ENCODE measurements at regions not wholly inside any gene's neighbourhood (a gene's known extent, or its start where the extent isn't known, plus 50 kb on each side); places are given as distances from the start of the nearest gene placed in this dataset.
A peak's percentile ranks its signal among the peaks of the same experiment; 100 is the strongest.
"Not testable (repeated sequence)": the region's sequence is repeated elsewhere in the genome, so short reads cannot be mapped to it uniquely, and the experiment has no call there.

DNA sequence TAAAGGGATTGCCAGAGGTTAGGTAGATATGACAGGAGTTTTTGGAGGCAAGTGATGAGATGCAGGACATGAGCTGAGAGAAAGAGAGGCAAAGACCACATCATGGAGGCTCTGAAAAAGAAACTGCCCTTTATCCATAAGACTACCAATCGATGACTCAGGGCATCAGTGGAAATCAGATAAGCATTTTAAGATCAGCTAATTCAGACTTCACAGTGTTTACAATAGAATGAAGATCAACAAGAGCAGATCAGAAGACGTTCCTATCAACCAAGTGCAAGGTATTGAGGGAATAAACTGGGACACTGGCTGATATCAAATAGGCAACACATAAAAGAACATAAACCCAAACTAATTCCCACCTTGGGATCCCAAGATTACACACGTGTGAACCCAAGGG lies 227.2 kb downstream of the SLCO4C1 start:
- H3K27me3 ChIP-seq (ENCODE audit: control insufficient read depth, insufficient read depth, low read length) = no peaks in the 10 kb centered on the region
- H3K4me3 ChIP-seq (ENCODE audit: low read length) = no peak overlapping the region
- no peak overlapping the region for H3K27ac ChIP-seq (ENCODE audit: low read length)
- no peaks in the 10 kb centered on the region for H3K9me3 ChIP-seq (ENCODE audit: control insufficient read depth, low read depth, low read length)
- H3K4me1 ChIP-seq (ENCODE audit: control insufficient read depth, insufficient read depth, low read length) = peaks cover 9% of the 10 kb centered on the region
- DNase-seq = no peak
- no peaks in the 10 kb centered on the region for H3K36me3 ChIP-seq (ENCODE audit: control insufficient read depth, insufficient read depth, low read length)
- 29% methylated on average over 1 of the region's 3 CpGs for WGBS (ENCODE audit: insufficient coverage, low lambda C conversion rate)

DNA sequence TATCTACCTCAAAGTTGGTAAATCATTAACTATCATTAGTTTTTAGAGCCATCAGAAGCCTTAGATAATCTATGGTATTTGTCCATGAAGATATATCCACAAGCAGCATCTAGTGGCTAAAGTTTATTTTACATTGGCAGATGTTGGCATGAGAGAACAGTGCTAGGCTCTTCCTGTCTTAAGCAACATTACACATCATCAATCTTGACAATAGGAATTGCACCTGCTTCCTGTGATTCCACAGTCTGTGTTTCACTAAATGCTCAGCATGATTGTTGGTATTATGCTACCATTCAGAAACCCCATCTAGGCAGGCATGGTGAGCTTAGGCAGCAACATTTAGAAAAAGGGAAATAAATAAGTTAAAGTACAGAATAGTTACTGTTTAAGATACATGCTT lies 246.6 kb downstream of the SLCO4C1 start:
- Histone ChIP-seq H3K4me1 (ENCODE audit: control insufficient read depth, insufficient read depth, low read length) (peaks cover 7% of the 10 kb centered on the region), H3K27ac (ENCODE audit: low read length) (no peak overlapping the region), H3K27me3 (ENCODE audit: control insufficient read depth, insufficient read depth, low read length) (no peaks in the 10 kb centered on the region), H3K36me3 (ENCODE audit: control insufficient read depth, insufficient read depth, low read length) (no peaks in the 10 kb centered on the region), H3K9me3 (ENCODE audit: control insufficient read depth, low read depth, low read length) (no peaks in the 10 kb centered on the region), H3K4me3 (ENCODE audit: low read length) (no peak overlapping the region)
- peak; percentile 14 to 62 for DNase-seq

DNA sequence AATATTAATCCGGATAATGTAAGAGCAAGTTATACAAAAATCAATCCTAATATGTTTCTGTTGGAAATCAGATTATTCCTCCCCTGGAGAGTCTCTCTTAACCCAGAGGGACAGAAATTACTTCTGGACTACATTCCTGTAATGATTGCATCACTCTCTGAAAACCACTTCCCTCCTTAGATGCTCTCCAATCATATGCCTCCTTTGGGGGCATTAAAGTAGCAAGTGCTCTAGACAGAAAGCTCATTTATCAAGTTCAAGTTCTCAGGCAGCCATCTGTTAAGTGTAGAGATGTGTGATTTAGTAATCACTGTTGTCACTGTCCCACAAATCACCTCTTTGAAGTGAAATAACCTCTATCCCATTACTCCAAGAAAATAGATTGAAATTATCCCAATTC lies 247.1 kb downstream of the SLCO4C1 start:
- Histone ChIP-seq H3K4me3 (ENCODE audit: low read length) (no peak overlapping the region), H3K9me3 (ENCODE audit: control insufficient read depth, low read depth, low read length) (no peaks in the 10 kb centered on the region), H3K4me1 (ENCODE audit: control insufficient read depth, insufficient read depth, low read length) (peaks cover 7% of the 10 kb centered on the region), H3K27ac (ENCODE audit: low read length) (no peak overlapping the region), H3K36me3 (ENCODE audit: control insufficient read depth, insufficient read depth, low read length) (no peaks in the 10 kb centered on the region), H3K27me3 (ENCODE audit: control insufficient read depth, insufficient read depth, low read length) (no peaks in the 10 kb centered on the region)
- peak in 1 of 2 donors; percentile 17 for DNase-seq
- WGBS (ENCODE audit: insufficient coverage, low lambda C conversion rate) = 100% methylated on average over 1 of the region's 1 CpG

DNA sequence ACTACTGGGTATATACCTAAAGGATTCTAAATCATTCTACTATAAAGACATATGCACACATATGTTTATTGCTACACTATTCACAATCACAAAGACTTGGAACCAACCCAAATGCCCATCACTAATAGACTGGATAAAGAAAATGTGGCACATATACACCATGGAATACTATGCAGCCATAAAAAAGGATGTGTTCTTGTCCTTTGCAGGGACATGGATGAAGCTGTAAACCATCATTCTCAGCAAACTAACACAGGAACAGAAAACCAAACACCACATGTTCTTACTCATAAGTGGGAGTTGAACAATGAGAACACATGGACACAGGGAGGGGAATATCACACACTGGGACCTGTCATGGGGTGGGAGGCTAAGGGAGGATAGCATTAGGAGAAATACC lies 249.0 kb downstream of the SLCO4C1 start:
- H3K36me3 ChIP-seq (ENCODE audit: control insufficient read depth, insufficient read depth, low read length); H3K4me1 ChIP-seq (ENCODE audit: control insufficient read depth, insufficient read depth, low read length); H3K4me3 ChIP-seq (ENCODE audit: low read length); H3K27ac ChIP-seq (ENCODE audit: low read length); DNase-seq; H3K9me3 ChIP-seq (ENCODE audit: control insufficient read depth, low read depth, low read length); H3K27me3 ChIP-seq (ENCODE audit: control insufficient read depth, insufficient read depth, low read length): not testable (repeated sequence)

DNA sequence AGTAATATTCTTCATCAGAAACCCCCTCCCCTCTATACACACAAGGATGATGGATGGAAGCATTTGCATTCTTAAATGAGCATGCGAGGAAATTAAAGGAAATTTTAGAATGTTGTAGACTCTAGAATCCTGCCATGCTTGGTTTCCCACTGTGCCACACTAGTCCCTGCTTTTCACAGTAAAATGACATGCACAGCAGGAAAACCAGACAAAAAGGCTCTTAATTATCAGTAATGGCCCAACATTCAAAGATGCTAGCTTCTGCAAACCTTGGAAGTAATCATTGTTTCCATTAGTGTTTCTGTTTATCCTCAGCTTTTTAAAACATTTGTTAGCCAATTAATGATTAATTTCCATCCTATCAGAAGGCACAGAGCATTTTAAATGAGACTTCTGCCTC lies 255.8 kb downstream of the SLCO4C1 start:
- H3K9me3 ChIP-seq (ENCODE audit: control insufficient read depth, low read depth, low read length) = no peaks in the 10 kb centered on the region
- no peaks in the 10 kb centered on the region for H3K36me3 ChIP-seq (ENCODE audit: control insufficient read depth, insufficient read depth, low read length)
- no peaks in the 10 kb centered on the region for H3K4me1 ChIP-seq (ENCODE audit: control insufficient read depth, insufficient read depth, low read length)
- no peak for DNase-seq
- no peak overlapping the region for H3K27ac ChIP-seq (ENCODE audit: low read length)
- WGBS (ENCODE audit: insufficient coverage, low lambda C conversion rate) = no CpG with 5 or more reads among the region's 1 CpG
- no peaks in the 10 kb centered on the region for H3K27me3 ChIP-seq (ENCODE audit: control insufficient read depth, insufficient read depth, low read length)
- H3K4me3 ChIP-seq (ENCODE audit: low read length) = no peak overlapping the region

DNA sequence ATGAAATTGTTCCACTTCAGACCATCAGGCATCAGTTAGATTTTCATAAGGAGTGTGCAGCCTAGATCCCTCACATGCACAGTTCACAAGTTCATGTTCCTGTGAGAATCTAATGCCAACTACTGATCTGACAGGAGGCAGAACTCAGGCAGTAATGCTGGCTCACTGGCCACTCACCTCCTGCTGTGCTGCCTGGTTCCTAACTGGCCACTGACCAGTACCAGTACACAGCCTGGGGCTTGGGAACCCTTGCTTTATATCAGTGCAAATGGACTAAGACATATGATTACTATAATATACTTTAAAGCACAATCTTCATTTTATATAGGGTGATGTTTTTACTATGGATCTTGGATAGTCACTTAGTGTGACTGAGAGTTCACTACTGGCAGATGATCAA lies 259.2 kb downstream of the SLCO4C1 start:
- Histone ChIP-seq H3K36me3 (ENCODE audit: control insufficient read depth, insufficient read depth, low read length) (no peaks in the 10 kb centered on the region), H3K4me1 (ENCODE audit: control insufficient read depth, insufficient read depth, low read length) (peaks cover 3% of the 10 kb centered on the region), H3K27ac (ENCODE audit: low read length) (no peak overlapping the region), H3K4me3 (ENCODE audit: low read length) (no peak overlapping the region), H3K27me3 (ENCODE audit: control insufficient read depth, insufficient read depth, low read length) (no peaks in the 10 kb centered on the region), H3K9me3 (ENCODE audit: control insufficient read depth, low read depth, low read length) (no peaks in the 10 kb centered on the region)
- DNase-seq = no peak

DNA sequence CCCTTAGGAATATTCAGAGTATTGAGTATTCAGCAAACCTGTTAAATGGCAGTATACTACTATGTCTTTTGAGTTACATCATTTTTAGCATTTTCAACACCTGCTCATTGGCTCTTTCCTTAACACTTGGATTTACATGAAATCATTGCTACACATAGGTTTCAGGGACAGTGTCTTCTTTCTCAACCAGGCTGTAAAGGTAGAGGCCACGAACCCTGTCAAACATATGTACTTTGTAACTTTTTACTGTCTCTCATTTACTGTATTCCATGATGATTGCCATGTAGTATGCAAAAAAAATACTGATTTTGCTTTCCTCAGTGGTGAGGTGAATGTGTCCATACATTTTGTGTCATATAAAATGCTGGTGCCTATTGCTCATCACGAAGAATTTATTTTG lies 264.4 kb downstream of the SLCO4C1 start:
- no peaks in the 10 kb centered on the region for H3K36me3 ChIP-seq (ENCODE audit: control insufficient read depth, insufficient read depth, low read length)
- WGBS (ENCODE audit: insufficient coverage, low lambda C conversion rate) = 83% methylated on average over 1 of the region's 2 CpGs
- DNase-seq = peak; percentile 50 to 74
- H3K4me3 ChIP-seq (ENCODE audit: low read length) = no peak overlapping the region
- no peaks in the 10 kb centered on the region for H3K27me3 ChIP-seq (ENCODE audit: control insufficient read depth, insufficient read depth, low read length)
- H3K4me1 ChIP-seq (ENCODE audit: control insufficient read depth, insufficient read depth, low read length) = peaks cover 7% of the 10 kb centered on the region
- H3K27ac ChIP-seq (ENCODE audit: low read length) = peak overlapping the region; percentile 39
- no peaks in the 10 kb centered on the region for H3K9me3 ChIP-seq (ENCODE audit: control insufficient read depth, low read depth, low read length)

DNA sequence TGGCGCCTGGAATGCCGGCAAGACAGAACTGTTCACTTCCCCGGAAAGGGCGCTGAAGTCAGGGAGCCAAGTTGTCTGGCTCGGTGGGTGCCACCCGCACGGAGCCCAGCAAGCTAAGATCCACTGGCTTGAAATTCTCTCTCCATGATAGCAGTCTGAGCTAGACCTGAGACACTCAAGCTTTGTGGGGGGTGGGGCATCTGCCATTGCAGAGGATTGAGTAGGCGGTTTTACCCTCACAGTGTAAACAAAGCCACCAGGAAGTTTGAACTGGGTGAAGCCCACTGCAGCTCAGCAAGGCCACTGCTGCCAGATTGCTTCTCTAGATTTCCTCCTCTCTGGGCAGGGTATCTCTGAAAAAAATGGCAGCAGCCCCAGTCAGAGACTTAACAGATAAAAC lies 277.4 kb downstream of the SLCO4C1 start:
- no peak overlapping the region for H3K4me3 ChIP-seq (ENCODE audit: low read length)
- no peaks in the 10 kb centered on the region for H3K27me3 ChIP-seq (ENCODE audit: control insufficient read depth, insufficient read depth, low read length)
- no peaks in the 10 kb centered on the region for H3K4me1 ChIP-seq (ENCODE audit: control insufficient read depth, insufficient read depth, low read length)
- no peaks in the 10 kb centered on the region for H3K9me3 ChIP-seq (ENCODE audit: control insufficient read depth, low read depth, low read length)
- no peak overlapping the region for H3K27ac ChIP-seq (ENCODE audit: low read length)
- no peak for DNase-seq
- no peaks in the 10 kb centered on the region for H3K36me3 ChIP-seq (ENCODE audit: control insufficient read depth, insufficient read depth, low read length)
- WGBS (ENCODE audit: insufficient coverage, low lambda C conversion rate) = no CpG with 5 or more reads among the region's 8 CpGs

DNA sequence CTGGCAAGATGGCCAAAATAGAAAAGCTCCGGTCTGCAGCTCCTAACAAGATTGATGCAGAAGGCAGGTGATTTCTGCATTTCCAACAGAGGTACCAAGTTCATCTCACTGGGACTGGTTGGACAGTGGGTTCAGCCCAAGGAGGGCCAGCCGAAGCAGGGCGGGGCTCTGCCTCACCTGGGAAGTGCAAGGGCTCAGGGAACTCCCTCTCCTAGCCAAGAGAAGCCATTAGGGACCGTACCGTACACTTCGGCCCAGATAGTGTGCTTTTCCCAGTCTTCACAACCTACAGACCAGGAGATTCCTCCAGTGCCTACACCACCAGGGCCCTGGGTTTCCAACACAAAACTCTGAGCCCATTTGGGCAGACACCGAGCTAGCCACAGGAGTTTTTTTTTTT lies 277.8 kb downstream of the SLCO4C1 start:
- no peaks in the 10 kb centered on the region for H3K27me3 ChIP-seq (ENCODE audit: control insufficient read depth, insufficient read depth, low read length)
- WGBS (ENCODE audit: insufficient coverage, low lambda C conversion rate) = no CpG with 5 or more reads among the region's 7 CpGs

DNA sequence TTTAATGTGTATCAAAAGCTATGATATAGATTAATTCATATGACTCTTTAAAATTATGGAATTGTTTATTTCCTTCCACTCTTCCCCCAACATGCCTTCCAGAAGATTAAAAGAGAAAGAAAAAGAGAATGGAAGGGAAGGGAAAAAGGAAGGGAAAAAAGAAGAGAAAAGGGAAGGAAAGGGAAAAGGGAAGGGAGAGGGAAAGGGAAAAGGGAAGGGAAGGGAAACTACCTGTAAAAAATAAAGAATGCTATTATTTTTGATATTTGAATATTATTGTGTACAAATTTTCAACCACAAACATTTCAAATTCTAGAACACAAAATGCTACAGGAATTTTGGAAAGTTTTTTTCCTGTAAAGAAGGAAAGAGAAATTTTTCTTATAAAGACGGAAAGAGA lies 281.7 kb downstream of the SLCO4C1 start:
- Histone ChIP-seq H3K4me3 (ENCODE audit: low read length) (no peak overlapping the region), H3K27me3 (ENCODE audit: control insufficient read depth, insufficient read depth, low read length) (no peaks in the 10 kb centered on the region), H3K9me3 (ENCODE audit: control insufficient read depth, low read depth, low read length) (no peaks in the 10 kb centered on the region), H3K27ac (ENCODE audit: low read length) (no peak overlapping the region), H3K36me3 (ENCODE audit: control insufficient read depth, insufficient read depth, low read length) (no peaks in the 10 kb centered on the region), H3K4me1 (ENCODE audit: control insufficient read depth, insufficient read depth, low read length) (no peaks in the 10 kb centered on the region)
- WGBS (ENCODE audit: insufficient coverage, low lambda C conversion rate) = no CpG with 5 or more reads among the region's 1 CpG
- DNase-seq = no peak

More for the DNA sequence above, 277.8 kb downstream of the SLCO4C1 start:
- no peaks in the 10 kb centered on the region for H3K36me3 ChIP-seq (ENCODE audit: control insufficient read depth, insufficient read depth, low read length)
- no peaks in the 10 kb centered on the region for H3K4me1 ChIP-seq (ENCODE audit: control insufficient read depth, insufficient read depth, low read length)
- no peaks in the 10 kb centered on the region for H3K9me3 ChIP-seq (ENCODE audit: control insufficient read depth, low read depth, low read length)
- DNase-seq = no peak
- H3K4me3 ChIP-seq (ENCODE audit: low read length) = no peak overlapping the region
- H3K27ac ChIP-seq (ENCODE audit: low read length) = no peak overlapping the region

DNA sequence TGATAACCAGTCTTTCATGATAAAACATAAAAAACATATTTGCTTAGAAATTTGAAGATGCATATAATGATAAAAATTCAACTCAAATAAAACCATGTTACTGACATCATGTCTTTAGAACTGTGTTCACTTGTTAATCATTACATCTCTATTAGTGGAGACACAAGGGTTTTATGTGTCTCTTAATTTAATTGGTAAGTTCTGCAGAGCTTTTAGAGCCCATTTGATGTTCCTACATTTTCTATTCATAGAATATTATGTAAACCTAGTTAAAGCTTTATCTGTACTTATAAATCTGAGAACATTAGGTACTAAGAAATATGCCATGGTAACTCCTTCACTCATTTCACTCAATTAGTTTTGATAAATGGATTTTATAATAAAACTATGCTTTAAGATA lies 285.4 kb downstream of the SLCO4C1 start:
- Histone ChIP-seq H3K9me3 (ENCODE audit: control insufficient read depth, low read depth, low read length) (no peaks in the 10 kb centered on the region), H3K4me1 (ENCODE audit: control insufficient read depth, insufficient read depth, low read length) (no peaks in the 10 kb centered on the region), H3K27ac (ENCODE audit: low read length) (no peak overlapping the region), H3K4me3 (ENCODE audit: low read length) (no peak overlapping the region), H3K27me3 (ENCODE audit: control insufficient read depth, insufficient read depth, low read length) (no peaks in the 10 kb centered on the region), H3K36me3 (ENCODE audit: control insufficient read depth, insufficient read depth, low read length) (no peaks in the 10 kb centered on the region)
- DNase-seq = no peak

DNA sequence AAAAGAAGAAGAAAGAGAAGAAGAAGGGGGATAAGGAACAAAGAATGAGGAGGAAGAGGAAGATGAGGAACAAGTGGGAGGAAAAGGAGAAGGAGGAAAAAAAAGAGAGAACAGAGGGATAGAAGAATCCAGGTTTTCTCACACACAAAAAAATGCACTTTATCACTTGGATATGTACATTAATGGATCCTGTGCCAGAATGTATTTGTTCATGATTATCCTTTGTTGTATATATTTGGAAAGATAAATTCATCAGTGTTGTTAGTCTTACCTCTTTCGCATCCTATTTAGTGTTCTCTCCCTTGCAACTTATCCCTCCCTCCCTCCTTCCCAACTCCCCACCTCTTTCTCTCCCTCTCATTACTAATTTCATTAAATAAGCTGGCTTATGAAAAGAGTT lies 298.8 kb downstream of the SLCO4C1 start:
- WGBS (ENCODE audit: insufficient coverage, low lambda C conversion rate) = 100% methylated on average over 1 of the region's 1 CpG
- Histone ChIP-seq H3K4me3 (ENCODE audit: low read length) (no peak overlapping the region), H3K36me3 (ENCODE audit: control insufficient read depth, insufficient read depth, low read length) (no peaks in the 10 kb centered on the region), H3K9me3 (ENCODE audit: control insufficient read depth, low read depth, low read length) (no peaks in the 10 kb centered on the region), H3K27me3 (ENCODE audit: control insufficient read depth, insufficient read depth, low read length) (no peaks in the 10 kb centered on the region), H3K4me1 (ENCODE audit: control insufficient read depth, insufficient read depth, low read length) (peaks cover 15% of the 10 kb centered on the region), H3K27ac (ENCODE audit: low read length) (no peak overlapping the region)
- DNase-seq = no peak
